ENCODE measurements at regions not wholly inside any gene's neighbourhood (a gene's known extent, or its start where the extent isn't known, plus 50 kb on each side); places are given as distances from the start of the nearest gene placed in this dataset.

DNA sequence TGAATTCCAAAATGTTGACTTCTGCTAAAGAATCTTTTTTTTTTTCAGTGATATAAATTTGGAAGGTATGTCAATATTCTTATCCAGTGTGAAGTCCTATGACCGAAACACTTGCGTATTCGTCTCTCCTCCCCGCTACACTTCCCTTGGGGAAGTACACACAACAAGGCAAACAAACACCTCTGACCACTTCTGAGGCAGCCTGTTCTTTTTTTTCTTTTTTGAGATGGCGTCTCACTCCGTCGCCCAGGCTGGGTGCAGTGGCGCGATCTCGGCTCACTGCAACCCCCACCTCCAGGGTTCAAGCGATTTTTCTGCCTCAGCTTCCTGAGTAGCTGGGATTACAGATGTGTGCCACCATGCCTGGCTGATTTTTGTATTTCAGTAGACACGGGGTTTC is 78.1 kb upstream of the DHRSX start:
- Histone ChIP-seq H3K9me3 (ENCODE audit: low read length) (no peaks in the 10 kb centered on the region), H3K4me1 (ENCODE audit: insufficient read depth, low read length, poor library complexity, severe bottlenecking) (peaks cover 15% of the 10 kb centered on the region), H3K4me3 (ENCODE audit: low read depth, low read length, poor library complexity, severe bottlenecking) (no peak overlapping the region), H3K79me2 (ENCODE audit: insufficient read depth, low read depth, low read length) (no peaks in the 10 kb centered on the region), H4K20me1 (ENCODE audit: insufficient read depth, low read length) (no peaks in the 10 kb centered on the region), H2AFZ (ENCODE audit: low read length) (peak overlapping the region; percentile 49; the same call in 1 of the 2 replicates), H3K36me3 (ENCODE audit: insufficient read depth, low read length) (no peaks in the 10 kb centered on the region), H3K27ac (ENCODE audit: low read depth, low read length, poor library complexity, severe bottlenecking) (no peak overlapping the region), H3K9me2 (ENCODE audit: insufficient read depth, low read length) (no peaks in the 10 kb centered on the region), H3K4me2 (ENCODE audit: low read length) (peak overlapping the region; percentile 38)
- CTCF ChIA-PET (ENCODE audit: unreplicated experiment), result no interaction called here
- POLR2A ChIA-PET, result no interaction called here
- BruUV-seq (replicated peaks), result no TSS peak
- no peak for TF ChIP-seq EZH2phosphoT487 (IDR thresholded peaks at IDR 0.05; ENCODE audit: borderline replicate concordance, low read depth, low read length)
- TF ChIP-seq CTCF (conservative IDR thresholded peaks at IDR 0.05; ENCODE audit: low read length), result no peak
- intact Hi-C loops (cut with micrococcal nuclease; ENCODE audit: unreplicated experiment), result loop anchor here (2.0 kb wide), 1 partner anchor 64 kb away; no protein-coding TSS in a partner anchor
- peak; percentile 41 for DNase-seq (ENCODE audit: low spot score)

DNA sequence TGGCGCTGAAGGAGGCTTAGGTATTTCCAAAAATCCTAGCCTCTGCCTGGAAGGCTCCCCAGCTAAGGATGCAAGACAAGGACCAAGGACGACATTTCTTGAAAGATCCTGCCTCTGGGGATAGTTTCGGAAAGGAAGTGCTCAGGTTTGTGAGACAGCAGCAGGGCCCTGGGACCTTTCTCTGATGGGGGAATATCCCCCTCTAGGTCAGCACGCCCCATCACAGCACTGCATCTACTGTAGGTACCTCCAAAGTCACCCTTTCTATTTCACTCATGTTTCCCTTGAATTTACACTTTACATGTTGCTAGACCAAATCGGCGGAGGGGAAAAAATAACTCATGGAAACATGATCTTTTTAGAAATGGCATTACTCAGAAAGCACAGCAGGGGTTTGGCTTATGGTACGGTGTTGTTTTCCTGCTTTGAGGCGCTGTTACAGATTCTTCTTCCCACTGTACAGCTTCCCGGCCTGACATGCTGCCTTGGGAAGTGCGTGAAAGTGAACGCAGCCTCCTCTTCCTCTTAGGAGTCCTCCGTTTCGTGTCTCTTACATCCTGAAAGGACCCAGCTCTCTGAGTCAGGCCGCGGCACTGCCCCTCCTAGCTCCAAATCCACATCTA is 77.2 kb upstream of the DHRSX start:
- Histone ChIP-seq H3K4me2 (ENCODE audit: low read length) (no peak overlapping the region), H3K27ac (ENCODE audit: low read depth, low read length, poor library complexity, severe bottlenecking) (no peak overlapping the region), H3K79me2 (ENCODE audit: insufficient read depth, low read depth, low read length) (no peaks in the 10 kb centered on the region), H3K36me3 (ENCODE audit: insufficient read depth, low read length) (no peaks in the 10 kb centered on the region), H2AFZ (ENCODE audit: low read length) (no peak overlapping the region), H3K9me2 (ENCODE audit: insufficient read depth, low read length) (no peaks in the 10 kb centered on the region), H3K9me3 (ENCODE audit: low read length) (no peaks in the 10 kb centered on the region), H4K20me1 (ENCODE audit: insufficient read depth, low read length) (no peaks in the 10 kb centered on the region), H3K4me1 (ENCODE audit: insufficient read depth, low read length, poor library complexity, severe bottlenecking) (peaks cover 22% of the 10 kb centered on the region), H3K4me3 (ENCODE audit: low read depth, low read length, poor library complexity, severe bottlenecking) (no peak overlapping the region)
- ChIA-PET POLR2A (no interaction called here), CTCF (ENCODE audit: unreplicated experiment) (no interaction called here)
- DNase-seq (ENCODE audit: low spot score), result no peak
- no TSS peak for BruUV-seq (replicated peaks)
- intact Hi-C loops (cut with micrococcal nuclease; ENCODE audit: unreplicated experiment), result loop anchor here (2.0 kb wide), 1 partner anchor 63 kb away; no protein-coding TSS in a partner anchor
- TF ChIP-seq EZH2phosphoT487 (IDR thresholded peaks at IDR 0.05; ENCODE audit: borderline replicate concordance, low read depth, low read length), result no peak
- no peak for TF ChIP-seq CTCF (conservative IDR thresholded peaks at IDR 0.05; ENCODE audit: low read length)

DNA sequence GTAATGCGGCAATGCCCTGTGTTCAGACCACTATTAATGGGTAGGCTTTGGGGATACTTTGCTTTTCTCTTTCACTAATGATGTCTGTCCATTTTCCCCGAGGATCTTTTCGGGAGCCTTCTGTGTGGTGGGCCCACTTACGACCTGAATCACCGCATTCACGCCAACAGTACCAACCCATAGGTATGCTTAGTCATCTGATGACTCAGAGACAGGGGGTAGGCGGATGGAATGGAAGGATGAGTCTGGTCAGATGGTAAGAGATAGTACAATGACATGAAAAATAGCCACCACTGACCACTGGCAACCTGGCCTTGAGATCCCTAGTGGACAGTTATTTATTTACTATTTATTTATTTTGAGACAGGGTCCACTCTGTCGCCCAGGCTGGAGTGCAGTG is 76.0 kb upstream of the DHRSX start:
- no TSS peak for BruUV-seq (replicated peaks)
- ChIA-PET CTCF (ENCODE audit: unreplicated experiment) (no interaction called here), POLR2A (no interaction called here)
- H2AFZ ChIP-seq (ENCODE audit: low read length), result no peak overlapping the region
- H3K4me3 ChIP-seq (ENCODE audit: low read depth, low read length, poor library complexity, severe bottlenecking), result no peak overlapping the region
- H3K79me2 ChIP-seq (ENCODE audit: insufficient read depth, low read depth, low read length), result no peaks in the 10 kb centered on the region
- no peaks in the 10 kb centered on the region for H3K36me3 ChIP-seq (ENCODE audit: insufficient read depth, low read length)
- no peak overlapping the region for H3K27ac ChIP-seq (ENCODE audit: low read depth, low read length, poor library complexity, severe bottlenecking)
- H4K20me1 ChIP-seq (ENCODE audit: insufficient read depth, low read length), result no peaks in the 10 kb centered on the region
- TF ChIP-seq CTCF (conservative IDR thresholded peaks at IDR 0.05; ENCODE audit: low read length), result no peak
- TF ChIP-seq EZH2phosphoT487 (IDR thresholded peaks at IDR 0.05; ENCODE audit: borderline replicate concordance, low read depth, low read length), result no peak
- H3K9me3 ChIP-seq (ENCODE audit: low read length), result no peaks in the 10 kb centered on the region
- no peaks in the 10 kb centered on the region for H3K9me2 ChIP-seq (ENCODE audit: insufficient read depth, low read length)
- H3K4me2 ChIP-seq (ENCODE audit: low read length), result no peak overlapping the region
- no peak for DNase-seq (ENCODE audit: low spot score)
- intact Hi-C loops (cut with micrococcal nuclease; ENCODE audit: unreplicated experiment), result no loop called here
- H3K4me1 ChIP-seq (ENCODE audit: insufficient read depth, low read length, poor library complexity, severe bottlenecking), result peaks cover 22% of the 10 kb centered on the region
